ENCODE measurements at regions not wholly inside any gene's neighbourhood (a gene's known extent, or its start where the extent isn't known, plus 50 kb on each side); places are given as distances from the start of the nearest gene placed in this dataset.

GRCh38 chr10:61529208-61529607 is 76.0 kb upstream of the TMEM26 start:
- Histone ChIP-seq H3K4me2 (ENCODE audit: low read length) (no peak overlapping the region), H2BK120ac (ENCODE audit: insufficient read depth, low read length, poor library complexity) (no peak overlapping the region), H3K27me3 (ENCODE audit: insufficient read depth, low read length) (no peaks in the 10 kb centered on the region), H3K18ac (ENCODE audit: low read length) (no peak overlapping the region), H2AK5ac (ENCODE audit: low read length) (no peak overlapping the region), H4K8ac (ENCODE audit: low read depth, low read length) (no peak overlapping the region), H3K27ac (ENCODE audit: low read depth, low read length) (no peak overlapping the region), H3K36me3 (ENCODE audit: control insufficient read depth in 1 of 2, insufficient read depth in 2 of 2, low read length in 2 of 2) (no peaks in the 10 kb centered on the region), H4K91ac (ENCODE audit: low read depth, low read length) (no peak overlapping the region), H3K79me2 (ENCODE audit: control insufficient read depth, insufficient read depth, low read length, poor library complexity) (no peaks in the 10 kb centered on the region), H3K79me1 (ENCODE audit: low read length) (no peaks in the 10 kb centered on the region), H3K14ac (ENCODE audit: low read length) (no peak overlapping the region), H3K4ac (ENCODE audit: low read depth, low read length) (no peak overlapping the region), H3K9ac (ENCODE audit: low read length) (no peak overlapping the region), H3K4me3 (ENCODE audit: low read depth, low read length) (no peak overlapping the region), H2BK12ac (ENCODE audit: low read length) (no peak overlapping the region), H2AFZ (ENCODE audit: insufficient read depth, low read length, poor library complexity) (no peak overlapping the region), H2BK5ac (ENCODE audit: low read depth, low read length, poor library complexity) (no peak overlapping the region), H3K9me3 (ENCODE audit: insufficient read depth, low read depth, low read length) (no peaks in the 10 kb centered on the region), H4K12ac (ENCODE audit: low read depth, low read length) (no peak overlapping the region), H3K4me1 (ENCODE audit: control insufficient read depth in 1 of 2, insufficient read depth in 2 of 2, low read length in 2 of 2) (no peaks in the 10 kb centered on the region), H3K23ac (ENCODE audit: low read length) (no peak overlapping the region)
- WGBS (ENCODE audit: extremely low coverage, insufficient coverage, insufficient read length): no CpG with 5 or more reads among the region's 1 CpG
- no peak for DNase-seq

DNA sequence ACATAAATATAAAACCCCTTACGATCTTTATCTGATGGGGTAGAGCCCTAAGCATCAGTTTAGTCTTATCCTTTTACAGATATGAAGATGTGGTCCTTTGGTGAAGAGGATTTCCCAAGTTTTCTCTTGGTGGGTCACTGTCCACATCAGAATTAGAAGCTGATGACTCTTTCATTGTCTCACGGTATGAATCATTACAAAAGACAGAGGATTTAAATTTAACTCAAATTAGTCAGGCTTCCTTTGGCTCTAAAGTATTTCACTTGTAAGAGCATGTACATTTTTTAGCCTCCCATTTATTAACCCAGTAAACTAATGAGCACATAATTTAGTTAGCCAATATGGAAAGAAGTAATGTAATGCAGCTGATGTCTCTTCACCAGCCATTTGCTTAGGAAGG is 49.9 kb upstream of the TMEM26 start:
- DNase-seq: no peak
- H4K91ac ChIP-seq (ENCODE audit: low read depth, low read length): no peak overlapping the region
- no peak overlapping the region for H2BK120ac ChIP-seq (ENCODE audit: insufficient read depth, low read length, poor library complexity)
- H4K8ac ChIP-seq (ENCODE audit: low read depth, low read length): no peak overlapping the region
- peaks cover 2% of the 10 kb centered on the region for H3K9me3 ChIP-seq (ENCODE audit: insufficient read depth, low read depth, low read length)
- H2BK12ac ChIP-seq (ENCODE audit: low read length): no peak overlapping the region
- no peaks in the 10 kb centered on the region for H3K27me3 ChIP-seq (ENCODE audit: insufficient read depth, low read length)
- H2BK5ac ChIP-seq (ENCODE audit: low read depth, low read length, poor library complexity): no peak overlapping the region
- H3K9ac ChIP-seq (ENCODE audit: low read length): no peak overlapping the region
- no peak overlapping the region for H4K12ac ChIP-seq (ENCODE audit: low read depth, low read length)
- H3K4me1 ChIP-seq (ENCODE audit: control insufficient read depth in 1 of 2, insufficient read depth in 2 of 2, low read length in 2 of 2): no peaks in the 10 kb centered on the region
- H3K36me3 ChIP-seq (ENCODE audit: control insufficient read depth in 1 of 2, insufficient read depth in 2 of 2, low read length in 2 of 2): no peaks in the 10 kb centered on the region
- H3K4ac ChIP-seq (ENCODE audit: low read depth, low read length): no peak overlapping the region
- no CpG with 5 or more reads among the region's 2 CpGs for WGBS (ENCODE audit: extremely low coverage, insufficient coverage, insufficient read length)
- H3K14ac ChIP-seq (ENCODE audit: low read length): no peak overlapping the region
- no peaks in the 10 kb centered on the region for H3K79me1 ChIP-seq (ENCODE audit: low read length)
- H2AFZ ChIP-seq (ENCODE audit: insufficient read depth, low read length, poor library complexity): no peak overlapping the region
- no peaks in the 10 kb centered on the region for H3K79me2 ChIP-seq (ENCODE audit: control insufficient read depth, insufficient read depth, low read length, poor library complexity)
- H3K23ac ChIP-seq (ENCODE audit: low read length): no peak overlapping the region
- no peak overlapping the region for H2AK5ac ChIP-seq (ENCODE audit: low read length)
- H3K4me2 ChIP-seq (ENCODE audit: low read length): no peak overlapping the region
- no peak overlapping the region for H3K27ac ChIP-seq (ENCODE audit: low read depth, low read length)
- no peak overlapping the region for H3K4me3 ChIP-seq (ENCODE audit: low read depth, low read length)
- no peak overlapping the region for H3K18ac ChIP-seq (ENCODE audit: low read length)
